CD4-positive, alpha-beta memory T cell (primary cell): ENCODE measurements at regions not wholly inside any gene's neighbourhood (a gene's known extent, or its start where the extent isn't known, plus 50 kb on each side); places are given as distances from the start of the nearest gene placed in this dataset.

ENCODE experiments used
- CTCF ChIA-PET: fragments of 350-600 bp; sonication (Branson Sonifier 250); formaldehyde crosslinking; loops from one replicate; lab custom pipeline; 2021; ENCODE audit warnings: inconsistent platforms; ENCODE audit not compliant: partially characterized antibody; lab: Charles Lee
- POLR2A ChIA-PET: fragments of 350-600 bp; sonication (Branson Sonifier 250); formaldehyde crosslinking; loops from one replicate; lab custom pipeline; 2021; ENCODE audit not compliant: partially characterized antibody; lab: Charles Lee
- DNase-seq, 5 donors: peaks; one replicate each; pipeline versions ENCODE4 v3.0.0 to v3.0.0-alpha.2; 2020 to 2022; ENCODE audit warnings: mixed read lengths in 1 of 5
- H3K27ac ChIP-seq: one replicate; pipeline ENCODE4 v1.7.0; 2013; ENCODE audit warnings: low read depth, low read length
- H3K27me3 ChIP-seq: 2 replicates; pipeline ENCODE4 v1.7.0; 2013; ENCODE audit warnings: mild to moderate bottlenecking, low read length, moderate library complexity; ENCODE audit not compliant: insufficient read depth
- H3K36me3 ChIP-seq: 2 replicates; pipeline ENCODE4 v1.7.0; 2013; ENCODE audit warnings: mild to moderate bottlenecking, low read length, moderate library complexity; ENCODE audit not compliant: insufficient read depth
- H3K4me1 ChIP-seq: 2 replicates; pipeline ENCODE4 v1.7.0; 2013; ENCODE audit warnings: mild to moderate bottlenecking, low read length, moderate library complexity; ENCODE audit not compliant: insufficient read depth
- H3K4me3 ChIP-seq, 2 donors: one replicate each; pipeline ENCODE4 v1.7.0; 2013; ENCODE audit warnings: low read length in 2 of 2, mild to moderate bottlenecking in 1 of 2
- H3K9me3 ChIP-seq, 2 donors: one replicate each; pipeline ENCODE4 v1.7.0; 2013; ENCODE audit warnings: low read length in 2 of 2, control low read depth in 1 of 2; ENCODE audit not compliant: control insufficient read depth in 1 of 2
- H3K27ac Mint-ChIP-seq, 7 donors: one replicate each; pipeline ENCODE4 v1.8.0; 2020 to 2021; ENCODE audit warnings: mixed read lengths in 7 of 7, mild to moderate bottlenecking in 6 of 7, inconsistent platforms in 3 of 7, moderate library complexity in 3 of 7
- H3K27me3 Mint-ChIP-seq, 2 donors: one replicate each; pipeline ENCODE4 v1.8.0; 2020 to 2021; ENCODE audit warnings: mixed read lengths in 2 of 2
- H3K36me3 Mint-ChIP-seq, 2 donors: one replicate each; pipeline ENCODE4 v1.8.0; 2020 to 2021; ENCODE audit warnings: mixed read lengths in 2 of 2, inconsistent platforms in 1 of 2, mild to moderate bottlenecking in 1 of 2
- H3K4me1 Mint-ChIP-seq, 4 donors: one replicate each; pipeline ENCODE4 v1.8.0; 2020 to 2021; ENCODE audit warnings: mixed read lengths in 4 of 4, mild to moderate bottlenecking in 1 of 4
- H3K4me3 Mint-ChIP-seq, 8 donors: one replicate each; pipeline ENCODE4 v1.8.0; 2020 to 2021; ENCODE audit warnings: mixed read lengths in 8 of 8, mild to moderate bottlenecking in 7 of 8, moderate library complexity in 6 of 8, inconsistent platforms in 3 of 8
- H3K9me3 Mint-ChIP-seq, 8 donors: one replicate each; pipeline ENCODE4 v1.8.0; 2020 to 2021; ENCODE audit warnings: mixed read lengths in 8 of 8, mild to moderate bottlenecking in 5 of 8, inconsistent platforms in 3 of 8, moderate library complexity in 1 of 8
- intact Hi-C: fragments of 100-400 bp; cut with micrococcal nuclease; formaldehyde crosslinking; loops from one replicate; pipeline ENCODE4 v1.15.1; 2023

- H3K4me1 ChIP-seq, result no peaks in the 10 kb centered on the region
- no peaks in the 10 kb centered on the region for H3K36me3 ChIP-seq
- Mint-ChIP-seq H3K27me3 (peaks cover 9 to 10% of the 10 kb centered on the region in 2 donors), H3K9me3 (peaks cover 0 to 13% (median 6%) of the 10 kb centered on the region in 8 donors), H3K36me3 (no peaks in the 10 kb centered on the region), H3K4me3 (no peak overlapping the region), H3K27ac (no peak overlapping the region), H3K4me1 (no peaks in the 10 kb centered on the region)
- CTCF ChIA-PET, result no interaction called here
- POLR2A ChIA-PET, result no interaction called here
- no peaks in the 10 kb centered on the region for H3K9me3 ChIP-seq
- H3K27me3 ChIP-seq, result no peaks in the 10 kb centered on the region
- no peak for DNase-seq
- intact Hi-C loops, result no loop called here
- no peak overlapping the region for H3K4me3 ChIP-seq
- no peak overlapping the region for H3K27ac ChIP-seq
Measured at GRCh38 chr5:61767231-61768080, 435.4 kb downstream of the ZSWIM6 start.

DNA sequence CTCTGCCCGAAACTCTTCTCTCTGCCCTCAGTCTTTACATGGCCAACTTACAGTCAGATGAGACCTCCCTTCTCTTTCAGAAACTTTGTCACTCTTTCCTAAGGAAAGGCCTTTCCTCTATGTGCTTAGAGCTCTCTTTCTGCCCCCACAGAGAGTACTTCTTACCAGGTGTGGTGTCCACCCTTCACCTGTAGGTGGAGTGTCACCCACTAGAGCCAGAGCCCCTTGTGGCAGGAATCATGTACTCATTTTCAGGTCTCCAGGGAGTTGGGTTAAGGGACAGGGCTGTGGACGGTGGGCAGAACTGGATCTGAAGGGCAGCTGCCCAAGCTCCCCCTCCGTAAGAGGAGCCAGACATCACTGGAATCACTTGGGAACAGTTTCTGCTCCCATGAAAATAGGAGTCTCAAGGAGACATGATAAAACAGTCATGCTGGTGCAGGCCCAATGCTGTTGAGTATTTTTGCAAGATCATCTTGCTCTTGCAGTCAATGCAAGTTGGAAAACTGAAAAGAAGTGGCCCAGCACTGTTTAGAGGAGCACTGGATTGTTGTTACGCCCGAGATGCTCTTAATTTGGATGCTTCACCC lies 436.7 kb downstream of the ZSWIM6 start:
- no peak overlapping the region for H3K27ac ChIP-seq
- H3K27me3 ChIP-seq, result peaks cover 1% of the 10 kb centered on the region
- Mint-ChIP-seq H3K9me3 (peaks cover 0 to 5% (median under 1%) of the 10 kb centered on the region in 8 donors), H3K4me3 (peak overlapping the region in 1 of 8 donors; percentile 7), H3K27me3 (peaks cover 9 to 10% of the 10 kb centered on the region in 2 donors), H3K36me3 (no peaks in the 10 kb centered on the region), H3K27ac (no peak overlapping the region), H3K4me1 (no peaks in the 10 kb centered on the region)
- H3K4me1 ChIP-seq, result no peaks in the 10 kb centered on the region
- DNase-seq, result no peak
- POLR2A ChIA-PET, result no interaction called here
- no peaks in the 10 kb centered on the region for H3K36me3 ChIP-seq
- intact Hi-C loops, result no loop called here
- no peak overlapping the region for H3K4me3 ChIP-seq
- no peaks in the 10 kb centered on the region for H3K9me3 ChIP-seq
- CTCF ChIA-PET, result no interaction called here

DNA sequence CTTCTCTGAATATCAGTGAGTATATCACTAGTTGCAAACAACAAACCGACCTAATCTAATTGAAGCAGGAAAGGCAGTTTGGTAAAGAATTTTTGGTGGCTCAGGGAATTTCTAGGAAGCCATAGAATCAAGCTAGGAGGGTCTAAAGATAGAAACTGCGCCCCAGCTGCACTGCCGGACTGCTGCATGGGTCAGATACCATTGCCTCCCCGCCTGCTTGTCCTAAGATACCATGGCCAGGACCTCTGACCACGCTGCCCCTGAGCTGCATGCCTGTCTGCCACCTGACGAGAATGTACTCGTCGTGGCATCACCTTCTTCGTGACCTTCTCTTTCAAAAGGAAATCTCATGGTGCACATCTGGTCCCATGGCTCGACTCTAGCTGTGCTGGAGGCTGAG lies 439.0 kb downstream of the ZSWIM6 start:
- intact Hi-C loops, result no loop called here
- DNase-seq, result no peak
- Mint-ChIP-seq H3K36me3 (no peaks in the 10 kb centered on the region), H3K27ac (no peak overlapping the region), H3K9me3 (peaks cover 0 to 3% (median 0%) of the 10 kb centered on the region in 8 donors), H3K4me3 (no peak overlapping the region), H3K4me1 (no peaks in the 10 kb centered on the region), H3K27me3 (peaks cover 11 to 13% of the 10 kb centered on the region in 2 donors)
- Histone ChIP-seq H3K4me1 (no peaks in the 10 kb centered on the region), H3K36me3 (no peaks in the 10 kb centered on the region), H3K27me3 (peaks cover 3% of the 10 kb centered on the region), H3K4me3 (no peak overlapping the region), H3K9me3 (no peaks in the 10 kb centered on the region), H3K27ac (no peak overlapping the region)
- ChIA-PET POLR2A (no interaction called here), CTCF (no interaction called here)

DNA sequence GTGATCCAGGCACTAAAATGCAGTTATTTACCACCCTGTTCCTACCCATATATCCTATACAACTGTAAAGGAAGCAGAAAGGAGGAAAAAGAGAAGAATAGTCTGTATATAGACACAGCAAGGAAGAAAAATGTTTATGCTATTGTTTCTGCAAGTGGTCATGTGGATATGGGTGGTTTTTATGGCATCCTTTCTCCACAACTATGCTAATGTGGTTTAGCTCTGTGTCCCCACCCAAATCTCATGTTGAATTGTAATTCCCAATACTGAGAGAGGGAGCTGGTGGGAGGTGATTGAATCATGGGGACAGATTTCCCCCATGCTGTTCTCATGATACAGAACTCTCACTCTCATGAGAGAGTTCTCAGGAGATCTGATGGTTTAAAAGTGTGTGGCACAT lies 439.8 kb downstream of the ZSWIM6 start:
- peaks cover 0 to 3% (median 0%) of the 10 kb centered on the region in 8 donors for H3K9me3 Mint-ChIP-seq
- intact Hi-C loops, result no loop called here
- Histone ChIP-seq H3K27ac (no peak overlapping the region), H3K36me3 (no peaks in the 10 kb centered on the region), H3K9me3 (no peaks in the 10 kb centered on the region), H3K4me1 (no peaks in the 10 kb centered on the region), H3K4me3 (no peak overlapping the region), H3K27me3 (peaks cover 3% of the 10 kb centered on the region)
- H3K36me3 Mint-ChIP-seq, result no peaks in the 10 kb centered on the region
- POLR2A ChIA-PET, result no interaction called here
- no peaks in the 10 kb centered on the region for H3K4me1 Mint-ChIP-seq
- H3K27ac Mint-ChIP-seq, result no peak overlapping the region
- DNase-seq, result no peak
- H3K4me3 Mint-ChIP-seq, result no peak overlapping the region
- CTCF ChIA-PET, result no interaction called here
- H3K27me3 Mint-ChIP-seq, result peaks cover 8 to 13% of the 10 kb centered on the region in 2 donors

DNA sequence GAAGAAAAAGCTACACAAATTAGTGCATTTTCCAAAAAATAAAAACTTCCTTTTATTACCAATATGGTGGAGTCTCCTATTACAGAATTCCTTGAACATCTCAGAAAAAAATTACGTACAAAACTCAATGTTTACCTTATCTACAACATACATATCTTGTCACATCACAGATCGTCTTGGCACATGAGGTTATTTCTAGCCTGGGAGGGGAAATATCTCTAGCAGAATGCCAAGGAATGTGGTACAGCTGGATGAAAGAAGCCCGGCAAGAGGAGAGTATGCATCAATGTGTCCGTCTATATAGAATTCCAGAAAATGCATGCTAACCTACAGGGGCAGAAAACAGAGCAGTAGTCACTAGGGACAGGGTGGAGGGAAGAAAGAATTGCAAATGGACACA lies 443.8 kb downstream of the ZSWIM6 start:
- H3K9me3 ChIP-seq, result no peaks in the 10 kb centered on the region
- no peak overlapping the region for H3K4me3 ChIP-seq
- POLR2A ChIA-PET, result no interaction called here
- peaks cover 0 to 3% (median 0%) of the 10 kb centered on the region in 8 donors for H3K9me3 Mint-ChIP-seq
- intact Hi-C loops, result no loop called here
- H3K4me3 Mint-ChIP-seq, result no peak overlapping the region
- no peaks in the 10 kb centered on the region for H3K36me3 ChIP-seq
- no peaks in the 10 kb centered on the region for H3K36me3 Mint-ChIP-seq
- CTCF ChIA-PET, result no interaction called here
- H3K27me3 ChIP-seq, result peaks cover 3% of the 10 kb centered on the region
- H3K27ac ChIP-seq, result no peak overlapping the region
- H3K4me1 ChIP-seq, result no peaks in the 10 kb centered on the region
- no peak for DNase-seq
- H3K27me3 Mint-ChIP-seq, result peaks cover 5 to 9% of the 10 kb centered on the region in 2 donors
- no peak overlapping the region for H3K27ac Mint-ChIP-seq
- H3K4me1 Mint-ChIP-seq, result no peaks in the 10 kb centered on the region

DNA sequence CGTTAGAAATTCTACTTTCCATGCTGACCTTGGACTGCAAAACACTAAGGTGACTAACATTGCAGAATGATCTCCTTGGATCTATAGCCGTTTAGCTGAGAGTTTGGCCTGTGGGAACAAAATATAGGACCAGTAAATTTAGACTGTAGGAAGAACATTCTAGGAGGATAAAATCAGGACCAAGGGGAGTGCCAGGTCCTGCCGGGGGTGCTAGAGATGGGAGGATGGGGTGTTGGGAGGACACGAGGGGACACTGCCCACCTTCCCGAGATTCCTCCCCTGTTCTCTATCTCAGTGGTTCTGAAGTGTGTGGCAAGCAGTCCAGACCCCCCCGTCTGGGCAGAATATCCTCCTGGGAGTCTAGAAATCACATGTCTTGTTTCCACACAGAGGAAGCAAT lies 445.2 kb downstream of the ZSWIM6 start:
- Mint-ChIP-seq H3K9me3 (peaks cover 0 to under 1% (median 0%) of the 10 kb centered on the region in 8 donors), H3K27ac (no peak overlapping the region), H3K27me3 (peaks cover 3 to 8% of the 10 kb centered on the region in 2 donors), H3K4me1 (no peaks in the 10 kb centered on the region), H3K4me3 (no peak overlapping the region), H3K36me3 (no peaks in the 10 kb centered on the region)
- H3K4me3 ChIP-seq, result no peak overlapping the region
- intact Hi-C loops, result no loop called here
- H3K27ac ChIP-seq, result no peak overlapping the region
- H3K4me1 ChIP-seq, result no peaks in the 10 kb centered on the region
- H3K36me3 ChIP-seq, result no peaks in the 10 kb centered on the region
- POLR2A ChIA-PET, result no interaction called here
- DNase-seq, result no peak
- CTCF ChIA-PET, result no interaction called here
- H3K27me3 ChIP-seq, result peaks cover 3% of the 10 kb centered on the region
- H3K9me3 ChIP-seq, result no peaks in the 10 kb centered on the region

DNA sequence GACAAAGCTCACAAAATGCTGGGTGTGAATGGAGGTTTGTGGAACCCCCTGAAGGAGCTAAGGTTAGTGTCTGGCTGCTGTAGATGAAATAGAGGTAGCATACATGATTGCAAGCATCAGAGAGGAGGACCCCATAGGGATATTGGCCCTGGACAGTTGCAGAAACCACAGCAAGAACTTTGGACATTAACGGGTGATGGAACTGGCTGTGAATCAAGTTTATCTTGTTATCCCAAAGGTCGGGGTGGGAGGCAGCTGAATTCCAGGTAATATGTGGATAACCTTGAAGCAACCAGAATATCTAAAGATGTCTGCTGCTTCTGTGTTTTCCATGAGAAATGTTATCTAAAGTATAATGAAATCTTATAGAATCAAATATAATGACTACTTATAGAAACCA lies 447.7 kb downstream of the ZSWIM6 start:
- ChIA-PET POLR2A (no interaction called here), CTCF (no interaction called here)
- intact Hi-C loops, result no loop called here
- H3K9me3 Mint-ChIP-seq, result no peaks in the 10 kb centered on the region
- H3K4me1 Mint-ChIP-seq, result no peaks in the 10 kb centered on the region
- DNase-seq, result no peak
- no peak overlapping the region for H3K4me3 Mint-ChIP-seq
- H3K27ac Mint-ChIP-seq, result no peak overlapping the region
- H3K27me3 Mint-ChIP-seq, result peaks cover 2 to 6% of the 10 kb centered on the region in 2 donors
- H3K36me3 Mint-ChIP-seq, result no peaks in the 10 kb centered on the region
- no peak overlapping the region for H3K4me3 ChIP-seq
- no peaks in the 10 kb centered on the region for H3K27me3 ChIP-seq
- no peaks in the 10 kb centered on the region for H3K9me3 ChIP-seq
- H3K36me3 ChIP-seq, result no peaks in the 10 kb centered on the region
- no peak overlapping the region for H3K27ac ChIP-seq
- H3K4me1 ChIP-seq, result no peaks in the 10 kb centered on the region
